Natural killer cell (primary cell): ENCODE measurements at regions not wholly inside any gene's neighbourhood (a gene's known extent, or its start where the extent isn't known, plus 50 kb on each side); places are given as distances from the start of the nearest gene placed in this dataset.

Experiments
- ATAC-seq, 3 donors: fragments of 150-1000 bp in 2 of 3; fragments of 200-7000 bp in 1 of 3; cut with Tn5 transposase; 1 replicate in 1 of 3; 2 replicates in 2 of 3; pipeline ENCODE4 v1.10.0; 2021; ENCODE audit warnings: mild to moderate bottlenecking in 2 of 3, moderate library complexity in 2 of 3
- DNase-seq, 2 donors: peaks; one replicate each; pipeline versions ENCODE4 v3.0.0 to v3.0.0-alpha.2; 2013 to 2021; ENCODE audit warnings: mixed read lengths in 1 of 2
- H3K27ac ChIP-seq: one replicate; pipeline ENCODE4 v1.5.1; 2013; ENCODE audit warnings: mild to moderate bottlenecking, low read length
- H3K27me3 ChIP-seq: one replicate; pipeline ENCODE4 v1.6.1; 2013; ENCODE audit warnings: low read length; ENCODE audit not compliant: control insufficient read depth, insufficient read depth
- H3K36me3 ChIP-seq: one replicate; pipeline ENCODE4 v1.6.1; 2013; ENCODE audit warnings: low read length; ENCODE audit not compliant: control insufficient read depth, insufficient read depth
- H3K4me1 ChIP-seq: one replicate; pipeline ENCODE4 v1.6.1; 2013; ENCODE audit warnings: low read length; ENCODE audit not compliant: control insufficient read depth, insufficient read depth
- H3K4me3 ChIP-seq: one replicate; pipeline ENCODE4 v1.5.1; 2013; ENCODE audit warnings: low read length
- H3K9me3 ChIP-seq: one replicate; pipeline ENCODE4 v1.6.1; 2013; ENCODE audit warnings: low read length; ENCODE audit not compliant: control insufficient read depth, insufficient read depth
- H3K27ac Mint-ChIP-seq, 2 donors: one replicate each; pipeline ENCODE4 v1.8.0; 2022; ENCODE audit warnings: mild to moderate bottlenecking in 2 of 2, mixed read lengths in 2 of 2, moderate library complexity in 1 of 2
- H3K27me3 Mint-ChIP-seq, 2 donors: one replicate each; pipeline ENCODE4 v1.8.0; 2022; ENCODE audit warnings: low read depth in 2 of 2, mixed read lengths in 2 of 2
- H3K36me3 Mint-ChIP-seq: one replicate; pipeline ENCODE4 v1.8.0; 2022; ENCODE audit warnings: mixed read lengths
- H3K4me1 Mint-ChIP-seq, 2 donors: one replicate each; pipeline ENCODE4 v1.8.0; 2022; ENCODE audit warnings: mixed read lengths in 2 of 2
- H3K4me3 Mint-ChIP-seq: one replicate; pipeline ENCODE4 v1.8.0; 2022; ENCODE audit warnings: mild to moderate bottlenecking, moderate library complexity, mixed read lengths
- H3K9me3 Mint-ChIP-seq, 2 donors: one replicate each; pipeline ENCODE4 v1.8.0; 2022; ENCODE audit warnings: mixed read lengths in 2 of 2
- WGBS: methylation state at CpG from one replicate; pipeline ENCODE4 v1.1.7; 2013; ENCODE audit warnings: missing lambda C conversion rate; ENCODE audit not compliant: insufficient coverage; 5-methylcytosine and 5-hydroxymethylcytosine counted together
- intact Hi-C: fragments of 100-400 bp; cut with micrococcal nuclease; formaldehyde crosslinking; loops from one replicate; pipeline ENCODE4 v1.14.2; 2022
- TF ChIP-seq, protein P1 (sequence below): fragments of 200-600 bp; IDR thresholded peaks from one replicate; pipeline ENCODE4 v1.8.0; 2022; ENCODE audit warnings: antibody characterized with exemption

DNA sequence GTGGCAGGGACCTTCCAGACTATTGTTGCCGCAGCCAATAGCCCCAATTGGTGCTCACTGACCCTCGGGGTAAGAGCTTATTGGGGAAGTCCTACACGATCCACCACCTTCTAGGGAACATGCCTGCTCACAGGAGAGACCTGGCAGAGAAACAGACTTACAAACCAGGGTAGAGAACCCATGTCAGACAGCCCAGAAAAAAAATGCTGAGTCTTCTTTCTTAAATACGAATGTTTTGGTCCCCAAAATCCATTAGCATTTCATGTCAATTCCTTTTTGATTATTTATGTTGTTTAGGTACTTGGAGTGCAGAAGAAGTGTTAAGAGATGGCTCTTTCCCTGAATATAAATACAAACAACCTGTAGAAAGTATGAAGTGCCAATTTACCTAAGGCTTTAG is 84.9 kb upstream of the PDE10A start:
- Histone ChIP-seq H3K4me3 (no peak overlapping the region), H3K9me3 (no peaks in the 10 kb centered on the region), H3K36me3 (no peaks in the 10 kb centered on the region), H3K27me3 (no peaks in the 10 kb centered on the region), H3K4me1 (no peaks in the 10 kb centered on the region), H3K27ac (no peak overlapping the region)
- Mint-ChIP-seq H3K36me3 (no peaks in the 10 kb centered on the region), H3K4me3 (no peak overlapping the region), H3K4me1 (no peaks in the 10 kb centered on the region), H3K27ac (no peak overlapping the region), H3K27me3 (no peaks in the 10 kb centered on the region), H3K9me3 (peaks cover 7 to 8% of the 10 kb centered on the region in 2 donors)
- intact Hi-C loops = no loop called here
- DNase-seq = no peak
- WGBS = 81% methylated on average over 4 of the region's 4 CpGs
- TF ChIP-seq, protein P1, sequence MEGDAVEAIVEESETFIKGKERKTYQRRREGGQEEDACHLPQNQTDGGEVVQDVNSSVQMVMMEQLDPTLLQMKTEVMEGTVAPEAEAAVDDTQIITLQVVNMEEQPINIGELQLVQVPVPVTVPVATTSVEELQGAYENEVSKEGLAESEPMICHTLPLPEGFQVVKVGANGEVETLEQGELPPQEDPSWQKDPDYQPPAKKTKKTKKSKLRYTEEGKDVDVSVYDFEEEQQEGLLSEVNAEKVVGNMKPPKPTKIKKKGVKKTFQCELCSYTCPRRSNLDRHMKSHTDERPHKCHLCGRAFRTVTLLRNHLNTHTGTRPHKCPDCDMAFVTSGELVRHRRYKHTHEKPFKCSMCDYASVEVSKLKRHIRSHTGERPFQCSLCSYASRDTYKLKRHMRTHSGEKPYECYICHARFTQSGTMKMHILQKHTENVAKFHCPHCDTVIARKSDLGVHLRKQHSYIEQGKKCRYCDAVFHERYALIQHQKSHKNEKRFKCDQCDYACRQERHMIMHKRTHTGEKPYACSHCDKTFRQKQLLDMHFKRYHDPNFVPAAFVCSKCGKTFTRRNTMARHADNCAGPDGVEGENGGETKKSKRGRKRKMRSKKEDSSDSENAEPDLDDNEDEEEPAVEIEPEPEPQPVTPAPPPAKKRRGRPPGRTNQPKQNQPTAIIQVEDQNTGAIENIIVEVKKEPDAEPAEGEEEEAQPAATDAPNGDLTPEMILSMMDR = no peak
- ATAC-seq = no peak

DNA sequence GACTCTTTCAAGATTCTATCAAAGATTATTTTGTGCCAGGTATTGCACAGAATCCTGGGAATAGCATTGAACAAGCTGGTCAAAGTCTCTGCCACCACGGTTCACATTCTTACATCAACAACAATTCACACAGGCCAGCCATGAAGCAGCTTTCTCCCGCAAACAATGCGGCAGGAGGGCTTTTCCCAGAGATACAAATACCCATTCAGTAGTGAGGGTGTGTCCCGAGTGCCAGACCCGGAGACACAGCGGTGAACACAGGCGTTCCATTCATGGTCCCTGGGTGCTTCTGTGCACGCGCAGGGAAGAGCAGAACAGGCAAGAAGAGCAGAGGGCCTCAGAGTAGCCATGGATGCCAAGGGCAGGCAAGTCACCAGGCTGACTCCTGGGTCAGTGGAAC is 83.3 kb upstream of the PDE10A start:
- 93% methylated on average over 9 of the region's 9 CpGs for WGBS
- H3K36me3 Mint-ChIP-seq = no peaks in the 10 kb centered on the region
- DNase-seq = no peak
- ATAC-seq = no peak
- Histone ChIP-seq H3K4me1 (no peaks in the 10 kb centered on the region), H3K27me3 (no peaks in the 10 kb centered on the region), H3K36me3 (no peaks in the 10 kb centered on the region), H3K27ac (no peak overlapping the region), H3K4me3 (no peak overlapping the region), H3K9me3 (no peaks in the 10 kb centered on the region)
- H3K4me3 Mint-ChIP-seq = no peak overlapping the region
- H3K4me1 Mint-ChIP-seq = no peaks in the 10 kb centered on the region
- peaks cover 7 to 8% of the 10 kb centered on the region in 2 donors for H3K9me3 Mint-ChIP-seq
- no peaks in the 10 kb centered on the region for H3K27me3 Mint-ChIP-seq
- intact Hi-C loops = no loop called here
- H3K27ac Mint-ChIP-seq = no peak overlapping the region
- TF ChIP-seq, protein P1 = no peak

DNA sequence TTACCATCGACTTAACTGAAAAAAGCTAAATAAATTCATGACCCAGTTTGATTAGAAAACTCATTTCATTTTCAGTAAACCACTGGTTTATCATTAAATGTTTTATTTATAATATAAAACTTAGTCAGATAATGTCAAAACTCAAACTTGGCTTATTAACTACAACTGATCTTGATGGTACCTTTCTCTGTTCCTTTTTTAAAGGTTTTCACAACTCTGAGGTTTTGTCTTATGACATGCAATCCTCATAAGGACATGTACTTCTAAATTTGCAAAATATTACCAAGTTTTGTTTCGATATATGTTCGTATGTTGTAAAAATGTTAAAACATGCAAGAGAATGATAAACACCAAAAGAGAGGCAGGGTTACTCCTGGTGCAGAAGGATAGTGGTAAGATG is 82.5 kb upstream of the PDE10A start:
- Histone ChIP-seq H3K27ac (no peak overlapping the region), H3K36me3 (no peaks in the 10 kb centered on the region), H3K4me3 (no peak overlapping the region), H3K9me3 (no peaks in the 10 kb centered on the region), H3K27me3 (no peaks in the 10 kb centered on the region), H3K4me1 (no peaks in the 10 kb centered on the region)
- Mint-ChIP-seq H3K27me3 (no peaks in the 10 kb centered on the region), H3K9me3 (peaks cover 7 to 9% of the 10 kb centered on the region in 2 donors), H3K4me1 (no peaks in the 10 kb centered on the region), H3K27ac (no peak overlapping the region), H3K36me3 (no peaks in the 10 kb centered on the region), H3K4me3 (no peak overlapping the region)
- intact Hi-C loops = no loop called here
- TF ChIP-seq, protein P1 = no peak
- 88% methylated on average over 2 of the region's 3 CpGs for WGBS
- DNase-seq = no peak
- ATAC-seq = no peak

DNA sequence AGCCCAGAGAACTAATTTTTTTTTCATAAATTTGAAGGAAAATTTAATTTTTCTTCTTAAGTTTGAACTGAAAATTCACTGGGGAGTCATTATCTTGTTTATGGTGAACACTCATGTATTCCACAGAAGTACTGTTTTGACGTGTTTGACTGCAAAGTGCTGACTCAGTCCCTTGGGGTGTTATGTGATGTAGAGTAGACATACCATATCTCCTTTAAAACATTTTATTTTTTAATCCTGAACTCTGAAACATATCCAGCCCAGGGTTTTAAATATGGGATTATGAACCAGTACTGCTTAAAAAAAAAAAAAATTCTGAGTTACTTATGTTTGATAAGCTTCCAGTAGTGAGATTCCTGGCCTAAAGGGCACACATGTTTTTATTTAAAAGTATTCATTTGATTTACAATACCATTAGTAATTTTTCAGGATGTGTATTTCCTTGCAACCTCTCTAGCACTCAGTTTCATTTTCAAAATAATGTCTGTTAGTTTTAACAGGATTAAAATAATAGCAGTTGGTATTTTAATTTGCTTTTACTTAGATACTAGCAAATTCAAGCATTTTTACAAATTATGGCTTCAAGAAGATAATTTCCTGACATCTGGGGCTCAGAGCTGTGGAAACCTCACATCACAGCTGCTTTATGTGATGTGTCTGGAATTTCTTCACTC is 81.7 kb upstream of the PDE10A start:
- no peak overlapping the region for H3K4me3 ChIP-seq
- H3K27ac ChIP-seq = no peak overlapping the region
- H3K4me1 Mint-ChIP-seq = no peaks in the 10 kb centered on the region
- intact Hi-C loops = no loop called here
- H3K4me3 Mint-ChIP-seq = no peak overlapping the region
- H3K36me3 Mint-ChIP-seq = no peaks in the 10 kb centered on the region
- no peak for ATAC-seq
- no peak for DNase-seq
- no peaks in the 10 kb centered on the region for H3K27me3 ChIP-seq
- no peaks in the 10 kb centered on the region for H3K9me3 ChIP-seq
- TF ChIP-seq, protein P1 = no peak
- H3K9me3 Mint-ChIP-seq = peaks cover 7 to 8% of the 10 kb centered on the region in 2 donors
- no peaks in the 10 kb centered on the region for H3K27me3 Mint-ChIP-seq
- no peak overlapping the region for H3K27ac Mint-ChIP-seq
- 50% methylated on average over 1 of the region's 1 CpG for WGBS
- H3K4me1 ChIP-seq = no peaks in the 10 kb centered on the region
- no peaks in the 10 kb centered on the region for H3K36me3 ChIP-seq
